CD4-positive, alpha-beta T cell treated with Interleukin-17A for 4 hours (primary cell): ENCODE measurements at regions not wholly inside any gene's neighbourhood (a gene's known extent, or its start where the extent isn't known, plus 50 kb on each side); places are given as distances from the start of the nearest gene placed in this dataset.
"Not testable (repeated sequence)": the region's sequence is repeated elsewhere in the genome, so short reads cannot be mapped to it uniquely, and the experiment has no call there.

Experiments
- DNase-seq: peaks from one replicate; pipeline ENCODE4 v3.0.0-alpha.2; 2020; ENCODE audit warnings: mixed read lengths

DNA sequence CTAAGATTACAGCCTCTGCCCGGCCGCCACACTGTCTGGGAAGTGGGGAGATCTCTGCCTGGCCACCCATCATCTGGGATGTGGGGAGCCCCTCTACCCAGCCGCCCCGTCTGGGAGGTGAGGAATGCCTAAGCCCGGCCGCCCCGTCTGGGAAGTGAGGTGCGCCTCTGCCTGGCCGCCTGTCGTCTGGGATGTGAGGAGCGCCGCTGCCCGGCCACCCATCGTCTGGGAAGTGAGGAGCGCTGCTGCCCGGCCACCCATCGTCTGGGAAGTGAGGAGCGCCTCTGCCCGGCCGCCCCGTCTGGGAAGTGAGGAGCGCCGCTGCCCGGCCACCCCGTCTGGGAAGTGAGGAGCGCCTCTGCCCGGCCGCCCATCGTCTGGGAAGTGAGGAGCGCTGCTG, 135.9 kb upstream of the PROKR2 start:
- not testable (repeated sequence) for DNase-seq

DNA sequence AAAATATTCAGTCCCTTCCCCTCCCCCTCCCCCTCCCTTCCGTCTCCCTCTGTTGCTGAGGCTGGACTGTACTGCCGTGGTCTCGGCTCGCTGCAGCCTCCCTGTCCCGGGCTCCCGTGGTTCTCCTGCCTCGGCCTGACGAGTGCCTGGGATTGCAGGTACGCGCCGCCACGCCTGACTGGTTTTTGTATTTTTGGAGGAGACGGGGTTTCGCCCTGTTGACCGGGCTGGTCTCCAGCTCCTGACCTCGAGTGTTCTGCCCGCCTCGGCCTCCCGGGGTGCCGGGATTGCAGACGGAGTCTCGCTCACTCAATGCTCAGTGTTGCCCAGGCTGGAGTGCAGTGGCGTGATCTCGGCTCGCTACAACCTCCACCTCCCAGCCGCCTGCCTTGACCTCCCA, 135.5 kb upstream of the PROKR2 start:
- DNase-seq = not testable (repeated sequence)

GRCh38 chr20:5451643-5452210, 135.0 kb upstream of the PROKR2 start:
- no peak for DNase-seq

- DNase-seq = peak; percentile 49
Measured at GRCh38 chr20:5448449-5449118, 131.8 kb upstream of the PROKR2 start.

DNA sequence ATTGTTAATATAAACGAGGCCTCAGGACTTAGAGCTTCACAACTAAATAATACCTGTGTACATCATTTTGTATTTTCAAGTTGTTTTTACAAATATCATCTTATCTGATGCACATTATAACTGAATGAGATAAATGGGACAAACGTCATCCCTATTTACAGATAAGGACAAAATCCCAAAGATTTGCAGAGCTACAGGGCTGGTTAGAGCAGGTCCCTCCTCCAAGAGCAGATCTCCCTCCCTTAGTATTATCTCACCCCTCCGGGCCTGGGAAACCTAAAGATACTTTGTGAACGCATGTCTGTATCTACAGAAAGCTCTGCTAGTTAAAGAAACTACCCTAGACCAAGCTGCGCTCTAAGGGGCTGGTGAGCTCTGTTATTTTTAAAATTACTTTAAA, 130.4 kb upstream of the PROKR2 start:
- no peak for DNase-seq

GRCh38 chr20:5445611-5446010, 128.9 kb upstream of the PROKR2 start:
- DNase-seq = no peak

- no peak for DNase-seq
Measured at GRCh38 chr20:5442101-5442500, 125.3 kb upstream of the PROKR2 start.

- DNase-seq = no peak
Measured at GRCh38 chr20:5434116-5434515, 117.4 kb upstream of the PROKR2 start.

DNA sequence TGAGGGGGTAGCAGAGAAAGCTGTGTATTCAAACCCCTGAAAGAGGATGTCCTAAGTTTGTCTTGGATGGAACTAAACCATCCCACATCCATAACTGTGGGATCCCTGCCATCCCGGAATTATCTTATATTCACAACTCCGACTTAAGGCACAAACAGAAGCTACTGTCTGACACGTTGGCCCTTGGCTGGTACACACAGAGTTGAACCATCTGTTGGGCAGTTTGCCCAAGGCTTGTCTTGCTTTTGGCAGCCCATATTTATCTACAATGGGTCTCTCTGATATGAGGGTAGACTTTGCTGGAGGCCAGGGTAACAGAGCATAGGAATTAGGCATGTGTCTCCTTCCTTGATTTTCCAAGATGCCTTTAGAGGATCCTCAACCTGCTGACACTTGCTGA, 116.6 kb upstream of the PROKR2 start:
- no peak for DNase-seq

GRCh38 chr20:5432030-5432429, 115.3 kb upstream of the PROKR2 start:
- no peak for DNase-seq

DNA sequence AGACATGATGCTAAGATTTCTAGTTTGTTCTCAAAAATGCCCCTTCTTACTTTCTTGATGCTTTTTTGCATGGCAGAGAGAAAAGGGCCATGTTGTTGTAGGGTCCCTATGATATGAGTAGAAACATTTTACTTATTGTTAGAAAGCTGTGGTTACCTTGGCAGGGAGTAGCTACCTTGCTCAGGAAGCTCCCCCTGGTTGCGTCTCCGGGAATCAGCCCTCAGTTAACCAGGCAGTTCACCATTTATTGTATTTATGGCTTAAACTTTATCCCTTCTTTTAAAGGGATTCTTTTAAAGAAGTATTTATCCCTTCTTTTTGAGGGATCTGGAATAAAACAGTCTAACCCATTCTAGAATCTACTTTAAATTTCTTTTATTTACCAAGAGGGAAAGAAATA, 113.9 kb upstream of the PROKR2 start:
- DNase-seq = no peak

DNA sequence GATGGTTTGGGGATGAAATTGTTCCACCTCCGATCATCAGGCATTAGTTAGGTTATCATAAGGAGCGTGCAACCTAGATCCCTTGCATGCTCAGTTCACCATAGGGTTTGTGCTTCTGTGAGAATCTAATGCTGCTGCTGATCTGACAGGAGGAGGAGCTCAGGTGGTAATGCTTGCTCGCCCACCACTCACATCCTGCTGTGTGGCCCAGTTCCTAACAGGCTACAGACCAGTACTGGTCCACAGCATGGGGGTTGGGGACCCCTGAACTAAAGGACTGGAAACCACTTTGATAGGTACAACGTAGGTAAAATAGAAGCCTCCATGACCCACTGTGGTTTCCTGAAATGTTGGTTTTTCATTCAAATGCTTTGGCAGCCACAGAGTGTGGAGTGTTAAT, 109.3 kb upstream of the PROKR2 start:
- no peak for DNase-seq

DNA sequence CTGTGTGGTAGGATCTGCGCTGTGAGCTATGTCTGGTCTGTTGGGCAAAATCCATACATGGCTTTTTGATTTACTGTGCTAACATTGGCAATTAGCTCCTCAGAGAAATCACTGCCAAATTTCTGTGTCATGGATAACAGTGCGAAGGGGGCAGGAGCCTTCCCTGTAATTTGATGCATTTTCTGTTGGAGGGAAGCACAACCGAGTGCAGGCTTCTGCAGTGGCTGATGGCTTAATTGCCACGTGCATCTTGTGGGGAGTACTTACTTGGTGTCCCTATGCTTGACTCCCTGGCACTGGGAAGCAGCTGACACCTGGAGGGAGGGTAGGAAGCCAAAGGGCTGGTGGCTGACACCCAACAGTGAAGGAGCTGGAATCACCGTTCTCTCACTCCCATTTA, 99.3 kb upstream of the PROKR2 start:
- DNase-seq = no peak

DNA sequence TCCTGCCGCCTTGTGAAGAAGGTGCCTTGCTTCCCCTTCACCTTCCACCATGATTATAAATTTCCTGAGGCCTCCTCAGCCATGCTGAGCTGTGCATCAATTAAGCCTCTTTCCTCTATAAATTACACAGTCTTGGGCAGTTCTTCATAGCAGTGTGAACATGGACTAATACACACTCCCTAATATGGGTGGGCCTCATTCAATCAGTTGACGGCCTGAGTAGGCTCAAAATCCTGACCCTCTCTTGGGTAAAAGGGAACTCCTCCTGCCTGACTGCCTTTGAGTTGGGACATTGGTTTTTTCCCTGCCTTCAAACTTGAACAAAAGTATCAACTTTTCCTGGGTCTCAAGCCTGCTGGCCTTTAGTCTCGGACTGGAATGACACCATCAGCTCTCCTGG, 96.6 kb upstream of the PROKR2 start:
- DNase-seq = no peak

DNA sequence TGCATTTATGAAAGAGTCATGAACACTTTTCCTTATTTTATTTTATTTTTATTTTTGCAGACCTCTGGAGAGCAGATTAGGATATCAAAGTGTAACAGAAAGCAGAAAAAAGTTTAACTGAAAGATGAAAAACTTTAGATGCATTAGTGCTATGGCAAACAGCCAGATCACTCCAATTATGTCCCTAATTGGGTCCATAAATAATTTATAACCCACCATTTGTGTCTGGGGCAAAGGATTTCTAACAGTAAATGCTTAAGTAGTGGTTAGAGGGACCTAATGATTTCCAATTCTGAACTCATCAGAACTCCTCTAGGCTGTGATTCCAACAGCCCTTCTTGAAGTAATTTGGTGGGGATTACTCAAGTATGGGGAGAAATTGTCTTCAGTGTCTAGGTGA, 93.7 kb upstream of the PROKR2 start:
- no peak for DNase-seq

DNA sequence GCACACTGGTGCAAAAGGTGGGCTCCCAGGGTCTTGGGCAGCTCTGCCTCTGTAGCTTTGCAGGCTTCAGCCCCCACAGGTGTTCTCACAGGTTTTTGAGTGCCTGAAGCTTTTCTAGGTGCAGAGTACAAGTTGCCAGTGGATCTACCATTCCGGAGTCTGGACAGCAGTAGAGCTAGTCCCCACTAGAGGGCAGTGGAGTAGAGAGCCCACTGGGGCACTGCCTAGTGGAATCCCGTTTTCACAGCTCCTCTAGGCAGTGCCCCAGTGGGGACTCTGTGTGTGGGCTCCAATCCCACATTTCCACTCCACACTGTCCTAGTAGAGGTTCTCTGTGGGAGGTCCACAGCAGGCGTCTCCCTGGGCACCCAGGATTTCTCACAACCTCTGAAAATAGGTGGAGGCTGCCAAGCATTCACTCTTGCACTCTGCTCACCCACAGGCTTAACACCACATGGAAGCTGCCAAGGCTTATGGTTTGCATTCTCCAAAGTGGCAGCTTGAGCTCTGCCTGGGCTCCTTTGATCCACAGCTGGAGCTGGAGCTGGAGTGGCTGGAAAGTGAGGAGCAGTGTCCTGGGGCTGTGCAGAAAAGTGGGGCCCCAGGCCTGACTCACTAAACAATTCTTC, 86.3 kb upstream of the PROKR2 start:
- DNase-seq = no peak

DNA sequence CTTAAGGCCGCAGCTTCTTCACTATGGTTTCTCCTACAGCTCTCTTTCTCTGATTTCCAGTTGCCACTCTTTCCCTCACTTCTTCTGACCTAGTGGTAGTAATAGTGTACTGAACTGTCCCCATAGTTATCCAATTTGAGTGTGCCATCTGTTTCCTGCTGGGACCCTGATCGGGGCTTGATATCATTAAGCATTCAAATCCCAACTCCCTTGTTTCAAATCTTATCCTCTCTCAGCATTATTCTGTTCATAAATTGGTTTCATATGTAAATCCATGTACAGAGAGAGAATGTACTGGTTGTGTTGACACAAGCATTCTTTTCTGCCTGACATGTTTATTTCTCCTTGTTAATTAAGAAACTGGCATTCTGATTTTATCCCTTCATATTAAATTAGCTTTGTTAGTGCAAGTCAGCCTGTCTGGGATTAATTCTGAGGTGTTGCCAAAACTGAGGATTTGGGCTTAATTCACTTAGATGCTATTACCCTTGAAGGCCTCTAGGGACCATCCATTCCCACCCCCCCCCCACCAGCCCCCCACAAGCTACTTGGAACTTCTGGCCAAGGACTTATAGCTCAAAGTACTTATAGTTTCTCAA, 84.6 kb upstream of the PROKR2 start:
- no peak for DNase-seq

GRCh38 chr20:5400164-5400762, 83.5 kb upstream of the PROKR2 start:
- DNase-seq = no peak

DNA sequence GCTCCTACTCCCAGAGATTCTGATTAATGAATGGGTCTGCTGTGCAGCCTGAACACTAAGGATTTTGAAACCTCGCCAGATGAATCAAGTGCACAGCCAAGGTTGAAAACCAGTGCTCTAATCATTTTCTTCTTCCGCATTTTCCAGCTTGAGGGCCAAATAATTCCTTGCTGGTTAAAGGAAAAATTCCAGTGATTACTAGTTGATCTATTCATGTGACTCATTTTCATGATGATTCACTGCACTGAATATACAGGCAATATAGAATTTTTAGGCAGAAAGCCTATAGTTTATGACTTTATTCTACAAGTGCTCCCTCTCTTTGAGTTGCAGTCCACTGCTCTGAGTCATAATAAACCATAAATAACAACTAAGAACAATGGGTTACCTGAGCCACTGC, 80.6 kb upstream of the PROKR2 start:
- no peak for DNase-seq

DNA sequence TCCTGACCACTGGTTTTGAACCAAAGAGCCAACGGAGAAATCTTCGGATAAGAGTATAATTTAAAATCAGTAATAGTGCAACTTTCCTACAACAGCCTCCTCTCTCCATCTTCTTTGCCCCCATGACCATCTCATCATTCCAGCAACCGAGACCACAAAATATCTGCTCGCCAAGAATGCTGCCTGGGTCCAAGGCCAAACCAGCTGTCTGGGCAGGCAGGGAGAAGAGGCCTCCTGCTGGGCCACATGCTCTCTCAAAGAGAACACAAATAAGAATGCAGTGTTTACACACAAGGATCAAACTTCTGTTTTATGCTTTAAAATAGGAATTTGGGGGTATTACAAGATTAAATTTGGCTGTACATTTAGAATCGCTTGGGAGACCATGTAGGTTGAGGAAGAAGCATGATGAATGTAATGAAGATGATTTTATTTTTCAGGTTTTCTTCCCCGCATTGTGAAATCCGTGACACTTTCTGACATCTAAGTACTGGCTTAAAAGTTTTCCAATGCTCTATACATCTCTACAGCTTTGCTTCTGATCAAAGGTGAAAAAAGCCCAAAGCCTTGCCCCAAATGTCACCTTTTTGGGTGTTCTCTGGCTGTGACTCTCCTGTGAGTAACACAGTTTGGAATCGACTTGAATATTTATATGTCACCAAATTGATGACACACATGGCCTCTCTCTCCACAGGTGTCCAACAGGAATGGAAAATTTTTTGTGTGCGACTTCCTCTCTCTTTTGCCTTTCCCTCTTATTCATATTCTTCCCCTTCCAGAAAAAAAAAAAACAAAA, 79.4 kb upstream of the PROKR2 start:
- DNase-seq = no peak

DNA sequence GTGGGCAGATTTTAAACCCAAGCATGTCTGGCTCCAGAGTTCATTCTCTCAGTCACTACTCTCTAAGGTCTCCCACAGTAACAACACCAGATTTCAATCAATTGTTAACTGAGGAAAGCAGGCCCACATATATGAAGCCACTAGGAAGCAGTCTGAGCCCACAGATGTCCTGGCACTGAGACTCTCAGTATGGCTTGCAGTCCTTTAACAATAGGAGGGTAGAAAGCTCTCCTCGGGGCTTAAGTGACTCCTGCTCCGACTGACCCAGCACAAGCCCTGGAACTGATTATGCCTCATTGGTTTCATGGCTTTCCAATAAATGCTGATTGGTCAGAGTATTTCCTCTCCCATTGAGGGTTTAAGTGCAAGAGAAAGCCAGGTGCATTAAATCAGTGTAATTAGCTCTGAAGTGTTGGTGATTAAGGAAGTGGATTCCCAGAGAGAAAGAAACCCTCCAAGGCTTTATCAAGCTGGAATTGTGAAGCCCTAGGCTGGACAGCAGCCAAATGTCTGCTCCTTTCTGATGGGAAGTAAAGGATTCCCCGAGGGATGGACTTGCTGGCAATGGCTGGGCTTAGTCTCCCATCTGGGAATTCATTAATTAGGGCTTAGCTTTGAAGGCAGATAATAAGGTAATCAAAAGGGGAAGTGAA, 76.6 kb upstream of the PROKR2 start:
- no peak for DNase-seq

DNA sequence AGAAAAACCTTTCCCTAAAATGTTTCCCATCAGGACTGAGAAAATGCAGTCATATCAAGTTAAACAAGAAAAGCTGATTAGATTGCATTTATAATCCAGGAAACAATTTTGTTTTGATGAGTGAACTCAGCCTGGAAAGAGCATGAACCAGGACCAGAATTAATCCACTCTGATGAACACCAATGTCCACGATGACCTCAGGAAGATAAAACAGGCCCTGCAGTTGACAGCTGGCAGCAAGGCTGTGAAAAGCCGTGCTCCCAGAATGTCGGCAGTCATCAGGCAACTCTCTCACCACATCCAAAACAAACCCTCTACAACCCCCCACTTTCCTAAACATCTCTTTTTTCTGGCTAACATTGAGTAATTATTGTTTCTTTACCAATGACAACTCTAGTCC, 74.0 kb upstream of the PROKR2 start:
- no peak for DNase-seq
